Right forelimb (tissue), 1 donor: ENCODE measurements at regions not wholly inside any gene's neighbourhood (a gene's known extent, or its start where the extent isn't known, plus 50 kb on each side); places are given as distances from the start of the nearest gene placed in this dataset.

Experiments
- DNase-seq: peaks from one replicate; pipeline ENCODE4 v3.0.0-alpha.2; 2018

DNA sequence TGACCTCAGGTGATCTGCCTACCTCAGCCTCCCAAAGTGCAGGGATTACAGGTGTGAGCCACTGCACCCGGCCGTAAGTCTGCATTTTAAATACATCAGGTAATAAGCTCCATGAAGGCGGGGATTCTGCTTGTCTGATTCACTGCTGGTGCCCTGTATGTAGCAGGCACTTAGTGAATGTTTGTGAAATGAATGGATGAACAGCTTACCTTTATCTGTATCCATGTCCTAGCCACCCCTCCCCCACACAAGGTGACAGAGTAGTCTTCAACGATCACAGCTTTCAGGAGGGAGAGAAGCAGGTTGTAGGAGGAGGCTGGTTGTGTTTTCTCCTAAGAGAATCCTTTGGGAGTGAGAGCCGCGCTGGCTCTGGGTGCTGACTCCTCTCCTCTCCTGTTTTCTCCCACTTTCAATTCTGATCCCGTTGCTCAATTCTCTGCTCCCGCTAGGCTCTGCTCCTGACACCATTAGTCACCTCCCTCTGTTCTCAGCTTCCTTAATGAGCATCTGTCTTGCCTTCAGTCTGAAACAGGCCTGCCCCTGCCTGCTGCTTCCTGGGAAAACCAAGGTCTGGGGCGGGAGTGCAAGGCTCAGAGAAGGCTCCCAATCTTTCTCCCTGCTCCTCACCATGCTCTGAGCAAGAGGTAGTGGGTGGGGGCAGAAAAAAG lies 88.8 kb upstream of the CTNNA1 start:
- DNase-seq = no peak

DNA sequence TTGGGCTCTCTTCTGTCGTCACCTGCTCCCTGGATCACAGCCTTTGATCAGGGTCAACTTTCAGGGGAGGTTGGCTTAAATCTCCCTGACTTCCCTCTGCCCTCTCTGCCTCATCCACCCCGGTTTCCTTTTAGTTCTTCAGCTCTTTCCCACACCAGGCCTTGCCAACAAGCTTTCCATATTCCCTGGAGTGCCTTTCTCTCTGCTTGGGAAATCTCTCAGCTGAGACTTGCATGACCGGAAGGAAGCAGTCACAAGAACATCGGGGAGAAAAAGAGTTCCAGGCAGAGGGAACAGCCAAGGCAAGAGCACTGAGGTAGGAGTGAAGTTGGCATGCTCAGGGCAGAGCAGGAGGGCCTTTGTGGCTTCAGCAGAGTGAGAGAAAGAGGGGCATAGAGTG lies 88.4 kb upstream of the HSPA9 start:
- DNase-seq = no peak

DNA sequence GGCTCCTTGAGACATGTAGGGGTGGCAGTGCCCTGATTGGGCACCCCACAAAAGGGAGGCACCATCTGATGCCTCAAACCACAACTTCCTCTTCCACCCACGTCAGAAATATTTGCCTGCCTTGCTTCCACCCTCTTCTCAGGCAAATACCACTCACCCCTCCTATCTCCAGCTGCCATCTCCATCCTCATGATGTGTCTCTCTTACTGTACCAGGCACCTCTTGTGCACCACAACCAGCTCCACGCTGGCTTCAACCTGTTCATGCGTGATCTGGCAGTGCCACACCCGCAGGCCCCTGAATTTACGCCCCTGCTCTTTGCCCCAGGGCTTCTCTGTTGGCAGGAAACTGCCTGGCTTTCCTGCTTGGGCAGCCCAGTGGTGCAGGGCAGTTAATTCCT lies 87.8 kb upstream of the HSPA9 start:
- no peak for DNase-seq

DNA sequence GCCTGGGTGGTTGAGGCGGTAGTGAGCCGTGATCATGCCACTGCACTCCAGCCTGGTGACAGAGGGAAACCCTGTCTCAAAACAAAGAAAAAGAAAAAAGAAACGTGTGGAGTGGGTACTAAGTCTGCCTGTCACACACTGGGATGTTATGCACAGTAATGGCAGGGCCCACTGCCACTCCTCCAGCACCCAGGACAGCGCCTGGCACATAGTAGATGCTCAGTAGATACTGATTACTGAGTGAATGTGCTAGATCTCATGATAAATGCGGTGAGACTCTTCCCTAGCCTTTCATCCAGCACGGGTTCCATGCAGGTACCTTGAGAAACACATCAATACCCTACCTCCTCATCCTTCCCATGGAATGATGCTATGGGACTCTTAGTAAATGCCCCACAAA lies 87.4 kb upstream of the HSPA9 start:
- DNase-seq = no peak

DNA sequence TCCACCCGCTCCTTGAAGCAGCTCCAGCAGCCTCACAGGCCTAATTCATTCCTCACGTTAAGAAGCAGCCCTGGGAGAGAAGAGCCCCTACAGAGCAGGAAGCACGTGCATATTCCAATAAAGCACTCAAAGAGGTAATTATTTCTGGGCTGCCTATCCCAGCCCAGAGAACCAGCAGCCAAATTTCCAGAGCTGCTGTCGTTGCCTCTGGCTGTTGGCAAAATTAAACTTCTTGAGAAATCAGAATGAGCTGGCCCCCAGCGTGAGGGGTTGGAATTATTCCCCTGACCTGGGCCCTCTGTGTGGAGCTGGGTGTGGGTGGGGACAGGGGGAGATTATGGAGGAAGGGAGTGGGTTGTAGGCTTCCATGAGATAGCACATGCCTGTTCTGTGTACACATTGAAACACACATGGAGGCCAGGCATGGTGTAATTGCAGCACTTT lies 86.8 kb upstream of the HSPA9 start:
- no peak for DNase-seq

DNA sequence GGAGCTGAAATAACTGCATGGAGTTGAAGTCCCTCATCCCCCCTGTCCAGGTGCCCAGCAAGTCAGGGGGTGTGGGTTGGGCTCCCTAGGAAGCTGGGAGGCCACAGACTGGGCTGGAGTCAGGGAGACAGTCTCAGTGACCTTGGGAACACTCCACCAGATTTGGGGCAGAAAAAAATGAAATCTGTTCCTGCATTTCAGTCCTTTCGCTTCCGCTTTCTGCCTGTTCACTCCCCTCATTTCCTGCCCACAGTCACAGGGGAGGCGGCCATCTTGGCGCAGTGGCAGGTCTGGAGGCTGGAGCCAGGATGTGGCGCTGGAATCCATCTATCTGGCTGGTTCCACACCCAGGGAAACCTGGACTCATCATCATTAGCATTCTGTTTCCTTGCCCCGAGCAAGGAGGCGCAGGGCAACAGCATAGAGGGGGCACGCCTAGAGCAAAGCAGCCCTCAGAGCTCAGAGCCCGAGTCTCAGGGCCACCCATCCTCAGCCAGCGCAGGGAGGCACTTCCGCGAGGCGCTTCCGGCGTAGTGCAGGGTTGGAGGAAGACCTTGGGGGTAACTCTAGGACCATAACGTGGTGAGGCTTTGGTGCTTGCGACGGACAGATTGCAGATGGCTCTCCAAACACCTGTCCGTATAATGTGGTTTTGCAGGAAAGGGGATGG lies 86.2 kb upstream of the HSPA9 start:
- DNase-seq = no peak

DNA sequence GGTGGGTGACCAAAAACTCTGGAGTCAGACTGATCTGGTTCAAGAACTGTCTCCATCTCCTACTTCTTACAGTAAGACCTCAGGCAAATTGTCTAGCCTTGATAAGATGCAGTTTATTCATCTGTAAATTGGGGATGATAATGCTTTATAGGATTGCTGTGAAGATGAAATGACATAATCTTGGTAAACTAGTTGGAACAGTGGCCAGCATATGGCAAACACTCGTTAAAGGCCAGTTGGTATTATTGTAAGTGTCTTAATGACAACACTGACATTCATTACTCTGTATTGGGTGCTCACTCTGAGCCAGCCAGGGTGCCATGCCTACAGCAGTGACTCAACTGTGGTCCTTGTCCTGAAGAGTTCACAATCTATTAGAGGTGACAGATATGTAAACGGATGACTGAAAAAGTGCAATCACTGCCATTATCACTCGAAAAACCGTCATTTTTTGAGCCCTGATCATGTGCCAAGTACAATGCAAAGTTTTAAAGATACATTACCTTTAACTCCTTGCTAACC lies 84.9 kb upstream of the HSPA9 start:
- no peak for DNase-seq

DNA sequence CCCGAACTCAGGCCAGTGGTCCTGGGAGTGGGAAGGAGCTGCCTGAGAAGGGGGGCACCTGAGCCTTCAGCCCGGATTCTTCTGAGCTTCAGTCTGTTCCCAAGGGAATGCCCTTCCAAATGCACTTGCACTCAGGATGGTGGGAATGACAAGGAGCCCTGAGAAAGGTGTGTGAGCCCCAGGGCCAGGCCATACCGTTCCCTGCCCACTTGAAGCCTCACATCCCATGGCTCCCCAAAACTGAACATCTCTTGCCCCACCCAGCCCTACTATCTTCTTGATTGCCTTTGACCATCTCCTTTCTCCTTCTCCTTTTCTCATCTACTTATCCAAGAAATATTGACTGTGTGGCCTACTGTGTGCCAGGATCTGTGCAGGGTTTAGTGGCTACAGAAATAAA lies 84.4 kb upstream of the HSPA9 start:
- no peak for DNase-seq

DNA sequence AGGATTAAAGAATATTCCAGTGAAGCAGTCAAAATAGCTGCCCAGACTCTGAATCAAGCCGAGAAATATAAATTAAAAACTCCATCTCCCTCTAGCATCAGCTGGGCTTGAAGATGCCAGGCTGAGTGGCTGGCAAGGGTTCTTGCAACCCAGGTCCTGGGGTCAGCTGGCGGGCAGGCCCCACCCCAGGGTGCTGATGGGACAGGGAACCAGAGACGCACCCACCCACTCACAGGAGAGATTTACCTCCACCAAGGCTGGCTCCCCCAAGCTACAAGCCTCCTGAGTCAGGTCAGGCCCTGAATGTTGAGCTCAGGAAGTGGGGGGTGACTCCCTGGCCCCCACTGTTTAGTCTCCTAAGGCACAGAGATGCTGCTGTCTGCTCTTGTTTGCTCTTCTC lies 83.9 kb upstream of the HSPA9 start:
- no peak for DNase-seq

DNA sequence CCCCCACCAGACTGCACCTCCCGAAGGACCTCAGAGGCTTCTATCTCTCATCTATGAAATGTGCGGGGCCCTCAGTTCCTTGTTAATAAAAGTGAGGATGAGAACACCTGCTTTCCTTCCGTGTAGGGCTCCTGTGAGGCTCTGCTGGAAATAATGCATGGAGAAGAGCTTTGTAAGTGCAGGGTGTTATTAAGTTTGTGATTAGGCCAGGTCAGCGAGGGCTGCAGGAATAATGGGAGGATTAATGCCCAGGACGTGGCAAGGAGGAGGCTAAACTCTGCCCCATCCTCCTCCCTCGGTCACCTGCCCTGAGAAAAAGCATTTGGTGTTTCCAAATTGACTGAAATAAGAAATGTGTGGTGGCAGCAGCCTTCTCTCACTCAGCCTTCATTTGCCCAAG lies 83.5 kb upstream of the HSPA9 start:
- DNase-seq = no peak

DNA sequence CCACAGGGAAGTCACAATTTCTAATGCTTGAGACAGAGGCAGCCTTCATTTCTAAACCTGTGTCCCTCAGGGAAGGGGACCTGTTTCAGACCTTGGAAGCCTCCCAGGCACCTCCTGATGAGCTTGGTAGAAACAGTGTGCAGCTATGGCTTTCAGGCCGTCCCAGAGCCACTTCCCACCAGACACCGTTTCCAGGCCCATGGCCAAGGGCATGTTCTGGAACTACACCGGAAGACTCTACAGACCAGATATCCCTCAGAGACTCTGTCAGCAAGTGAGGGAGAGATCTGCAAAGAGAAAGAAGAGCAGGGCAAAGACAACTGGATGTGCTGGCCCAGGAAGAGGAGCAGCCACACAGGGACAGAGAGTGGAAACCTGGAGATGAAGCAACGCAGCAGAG lies 82.2 kb upstream of the HSPA9 start:
- no peak for DNase-seq

DNA sequence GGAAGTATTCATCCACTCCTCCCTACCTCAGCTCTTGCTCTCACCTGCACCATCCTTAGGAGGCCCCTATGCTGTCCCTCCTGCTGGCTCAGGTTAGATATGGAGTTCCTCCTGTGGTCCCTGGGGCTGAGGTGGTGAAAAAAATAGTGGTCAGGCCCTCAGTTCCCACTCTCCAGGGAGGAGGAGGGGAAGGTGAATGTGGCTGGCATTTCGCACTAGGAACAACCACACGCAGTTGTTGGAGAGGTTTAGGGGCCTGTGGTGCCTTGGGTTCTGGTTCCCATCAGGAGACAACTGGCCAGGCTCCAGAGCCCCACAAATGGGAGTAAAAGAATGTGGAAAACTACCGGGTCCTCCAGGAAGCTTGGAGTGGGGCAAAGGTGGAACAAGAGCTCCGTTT lies 81.7 kb upstream of the HSPA9 start:
- no peak for DNase-seq

DNA sequence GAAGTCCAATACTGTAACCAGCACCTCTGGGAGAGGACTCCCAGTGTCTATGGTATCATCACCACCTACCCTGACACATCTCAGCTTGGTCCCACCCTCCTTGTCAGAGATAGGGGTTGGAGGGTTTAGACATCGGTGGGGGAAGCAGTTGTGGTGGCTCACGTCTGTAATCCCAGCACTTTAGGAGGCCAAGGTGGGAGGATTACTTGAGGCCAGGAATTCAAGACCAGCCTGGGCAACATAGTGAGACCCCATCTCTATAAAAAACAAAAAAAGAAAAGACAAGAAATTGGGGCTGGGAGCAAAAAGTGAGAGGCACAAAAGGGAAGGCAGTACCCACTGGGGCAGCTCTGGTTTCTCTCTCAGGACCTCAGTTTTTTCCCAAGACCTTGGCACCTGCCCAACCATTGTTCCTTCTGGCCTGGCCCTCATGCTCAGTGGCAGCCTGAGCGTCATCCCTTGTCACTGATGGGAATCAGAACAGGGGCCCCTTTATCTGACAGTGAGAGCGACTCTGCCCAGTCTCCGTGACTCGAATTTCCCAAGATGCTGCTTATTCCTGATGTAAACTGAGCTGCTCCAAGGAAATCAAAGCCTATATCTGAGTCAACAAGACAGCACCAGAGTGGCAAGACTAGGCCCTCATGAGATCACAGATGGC lies 80.5 kb upstream of the HSPA9 start:
- no peak for DNase-seq

DNA sequence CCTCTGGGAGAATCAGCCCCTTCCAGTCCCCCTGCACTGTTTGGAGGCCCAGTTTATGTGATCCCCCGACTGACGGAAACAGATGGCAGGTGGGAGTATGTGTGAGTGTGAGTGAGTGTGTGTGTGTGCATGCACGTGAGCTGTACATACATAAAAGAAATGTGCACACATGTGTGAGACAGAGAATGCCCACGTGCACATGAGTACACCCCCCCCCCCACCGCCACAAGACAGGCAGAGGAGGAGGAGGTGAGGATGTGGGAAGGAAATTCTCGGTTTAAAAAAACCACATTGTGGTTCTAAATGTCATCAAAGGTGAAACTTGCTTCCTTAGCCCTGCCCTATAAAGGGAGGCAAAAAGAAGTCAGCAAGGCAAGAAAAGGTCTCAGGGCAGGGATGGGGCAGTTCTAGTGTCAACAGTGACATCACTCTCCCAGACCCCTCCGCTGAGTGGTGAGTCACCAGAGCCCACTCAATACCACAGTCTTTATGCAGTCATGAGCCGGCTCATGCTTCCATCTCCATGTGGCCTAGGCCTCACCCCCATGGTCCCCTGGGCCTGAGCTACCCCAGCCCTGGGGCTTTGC lies 79.2 kb upstream of the HSPA9 start:
- no peak for DNase-seq

DNA sequence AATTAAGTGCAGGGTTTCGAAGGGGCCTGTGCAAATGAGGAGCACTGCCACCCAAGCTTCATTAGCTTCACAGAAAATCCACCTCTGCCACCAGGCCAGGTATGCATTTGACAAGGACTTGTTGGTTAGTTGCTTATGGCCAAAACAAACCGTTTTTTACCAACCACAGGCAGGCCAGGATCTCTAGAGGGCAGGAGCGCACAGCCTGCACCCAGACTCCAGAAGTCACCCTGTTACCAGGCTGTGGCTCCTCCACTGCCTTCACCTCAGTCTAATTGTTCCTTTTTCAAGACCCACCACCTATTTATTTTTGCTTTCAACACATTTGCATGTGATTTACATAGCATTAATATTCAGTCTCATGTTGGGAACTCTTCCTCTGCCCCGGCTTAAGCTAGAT lies 78.3 kb upstream of the HSPA9 start:
- no peak for DNase-seq

DNA sequence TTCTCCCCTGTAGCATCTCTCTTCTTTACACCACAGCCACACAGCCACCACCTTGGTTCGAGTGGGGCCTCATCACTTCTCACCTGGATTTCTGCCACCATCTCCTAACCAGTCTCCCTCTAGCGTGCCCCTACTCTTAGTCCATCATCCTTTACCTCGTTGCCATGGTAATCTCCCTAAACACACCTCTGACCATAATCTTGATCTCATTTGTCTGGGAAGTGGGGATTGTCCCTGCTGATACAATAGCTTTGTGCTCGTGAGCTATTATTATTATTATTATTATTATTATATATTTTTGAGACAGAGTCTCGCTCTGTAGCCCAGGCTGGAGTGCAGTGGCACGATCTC lies 76.5 kb upstream of the HSPA9 start:
- DNase-seq = no peak

DNA sequence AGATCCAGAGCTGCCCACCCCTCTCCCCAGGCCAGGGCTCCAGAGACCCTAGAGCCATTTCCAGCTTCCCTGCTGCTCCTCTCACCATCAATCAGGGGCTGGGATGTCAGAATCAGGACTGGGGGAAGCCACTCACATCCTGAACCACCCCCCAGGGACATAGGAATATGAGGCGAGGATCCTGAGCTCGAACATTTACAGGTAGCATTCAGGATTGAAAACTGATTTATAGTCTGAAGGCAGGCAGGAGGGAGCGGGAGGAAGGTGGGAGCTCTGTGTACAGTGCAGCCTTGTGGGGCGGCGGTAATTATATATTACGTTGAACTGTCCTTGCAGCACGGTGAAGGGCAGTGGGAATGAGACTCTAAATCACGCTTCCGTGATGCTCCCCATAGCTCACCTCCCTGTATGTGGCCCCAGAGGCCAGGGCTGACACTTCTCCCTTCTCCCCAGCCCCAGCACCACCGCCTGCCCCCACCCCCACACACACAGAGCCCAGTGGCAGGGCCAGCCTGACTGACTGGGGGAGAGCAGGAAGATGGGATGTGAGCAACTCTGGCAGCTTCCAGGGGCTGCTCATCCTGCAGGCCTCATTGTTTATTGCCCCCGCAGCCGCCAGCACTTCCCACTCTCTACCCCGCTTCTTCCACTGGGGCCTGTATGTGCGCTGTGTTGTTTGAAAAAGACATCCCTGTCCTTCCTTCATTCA lies 76.0 kb upstream of the HSPA9 start:
- DNase-seq = no peak

DNA sequence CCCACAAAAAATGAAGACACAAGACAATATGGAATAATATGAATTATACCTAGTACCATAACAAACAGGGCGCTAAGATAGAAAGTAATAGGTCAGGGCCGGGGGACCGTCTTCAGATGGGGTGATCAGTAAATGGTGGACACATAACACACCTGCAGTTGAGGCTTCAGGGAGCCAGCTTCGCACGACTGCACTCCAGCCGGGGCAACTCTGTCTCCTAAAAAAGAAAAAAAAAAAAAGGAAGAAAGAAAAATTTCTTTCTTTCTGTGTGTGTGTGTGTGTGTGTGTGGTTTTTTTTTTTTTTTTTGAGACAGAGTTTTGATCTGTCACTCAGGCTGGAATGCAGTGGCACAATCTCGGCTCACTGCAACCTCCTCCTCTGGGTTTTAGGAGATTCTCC lies 75.0 kb upstream of the HSPA9 start:
- no peak for DNase-seq

DNA sequence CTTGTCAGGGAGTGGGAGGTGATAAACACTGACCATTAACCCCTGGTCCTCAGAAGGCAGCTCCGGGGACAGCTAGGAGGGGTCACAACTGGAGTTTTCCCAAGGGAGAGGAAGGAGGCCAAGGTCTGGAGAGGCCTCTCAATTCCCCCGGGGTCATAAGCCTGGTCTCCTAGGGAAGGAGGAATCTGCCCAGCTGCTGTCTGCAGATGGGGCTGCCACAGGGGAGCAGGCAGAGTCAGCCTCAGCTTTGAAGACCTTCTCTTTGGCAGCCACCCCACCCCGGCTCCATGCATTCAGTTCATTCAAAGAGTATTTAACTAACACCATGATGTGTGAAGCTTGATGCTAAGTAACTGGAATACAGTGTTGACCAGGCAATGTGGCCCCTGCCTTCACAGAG lies 74.6 kb upstream of the HSPA9 start:
- no peak for DNase-seq

DNA sequence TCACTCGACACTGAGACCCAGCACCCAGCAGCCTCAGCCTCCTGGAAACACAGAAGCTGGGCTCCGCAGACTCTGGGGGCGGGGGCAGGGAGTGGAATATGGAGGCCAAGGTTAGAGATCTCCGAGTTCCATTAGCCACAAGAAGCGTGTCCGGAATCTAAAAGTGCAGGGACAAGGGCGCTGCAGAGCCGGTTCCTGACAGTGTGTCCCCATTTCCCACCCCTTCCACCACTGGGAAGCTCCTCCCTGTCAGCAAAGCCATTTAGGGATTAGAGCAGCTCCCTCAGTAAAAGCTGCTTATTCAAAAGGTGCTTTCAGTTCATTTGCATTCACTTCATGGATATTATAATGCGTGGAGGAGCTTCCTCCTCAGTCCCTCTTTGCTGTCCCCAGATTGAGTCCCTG lies 74.1 kb upstream of the HSPA9 start:
- DNase-seq = no peak

DNA sequence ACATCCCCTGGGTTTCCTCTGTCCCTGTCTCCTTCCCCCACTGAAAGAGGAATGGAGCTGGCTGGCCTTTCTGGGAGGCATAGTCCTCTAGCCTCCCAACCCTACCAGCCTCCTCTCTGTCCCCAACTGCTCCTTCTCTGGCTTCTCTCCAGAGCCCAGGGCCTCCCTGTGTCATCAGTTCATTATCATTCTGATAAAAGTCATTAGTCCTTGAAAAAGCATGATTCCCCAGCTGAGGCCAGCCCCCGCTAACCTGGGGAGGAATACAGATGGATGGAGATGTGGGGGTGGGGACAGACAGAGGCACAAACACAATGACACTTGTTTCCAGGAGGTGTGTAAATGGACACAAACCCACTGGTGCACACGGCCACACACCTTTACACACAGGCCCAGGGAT lies 73.6 kb upstream of the HSPA9 start:
- DNase-seq = no peak

DNA sequence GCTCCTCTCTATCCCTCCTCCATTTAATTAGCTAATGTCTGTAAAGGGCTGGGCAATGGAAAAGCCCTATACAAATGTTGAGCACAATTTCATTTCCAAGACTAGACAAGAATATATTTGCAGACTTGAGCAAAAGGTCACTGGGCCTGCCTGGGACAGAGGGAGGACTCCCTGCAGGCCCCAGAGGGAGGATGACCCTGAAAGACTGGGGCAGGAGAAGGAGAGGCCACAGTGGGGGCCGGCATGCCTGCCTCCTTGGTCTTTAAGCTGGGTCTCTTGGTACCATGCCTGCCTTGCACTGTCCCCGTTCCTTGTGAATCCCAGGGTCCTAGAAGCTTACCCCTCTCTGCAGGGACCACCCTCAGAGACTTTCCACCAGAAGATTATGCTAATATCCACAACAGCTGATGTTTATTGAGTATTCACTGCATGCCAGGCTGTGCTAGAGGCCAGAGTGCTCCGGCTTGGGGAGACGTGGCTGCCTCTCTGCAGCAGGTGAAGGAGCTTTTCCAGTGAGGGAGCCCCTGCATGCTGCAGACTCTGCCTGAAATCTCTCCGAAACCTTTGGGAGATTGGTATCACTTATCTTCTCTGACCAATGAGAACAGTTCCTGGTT lies 72.7 kb upstream of the HSPA9 start:
- DNase-seq = no peak

DNA sequence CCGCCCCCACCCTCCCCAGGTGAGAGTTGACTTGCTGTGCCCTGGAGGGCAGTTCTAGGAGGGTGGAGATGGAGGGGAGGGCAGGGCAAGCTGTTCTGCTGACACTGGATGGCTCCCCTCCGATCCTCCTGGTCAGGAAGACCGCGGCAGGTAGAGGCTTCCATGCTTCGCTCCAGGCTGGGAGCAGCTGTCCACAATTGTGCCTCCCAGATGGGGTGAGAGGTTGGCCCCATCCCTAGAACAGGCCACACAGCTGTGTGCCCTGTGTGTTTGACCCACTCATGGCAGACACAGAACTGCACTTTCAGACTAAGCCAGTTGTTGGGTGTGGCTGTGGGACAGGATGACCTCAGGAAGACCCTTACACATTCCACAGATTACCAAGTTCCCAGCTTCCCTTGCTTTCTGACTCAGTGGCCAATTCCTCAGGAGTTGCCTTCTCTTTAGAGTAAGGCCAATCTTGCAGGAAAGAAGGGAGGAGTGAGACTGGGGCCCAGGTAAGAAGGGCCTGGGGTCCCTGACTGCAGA lies 72.1 kb upstream of the HSPA9 start:
- no peak for DNase-seq
